GM19239 (cell line): ENCODE measurements at regions not wholly inside any gene's neighbourhood (a gene's known extent, or its start where the extent isn't known, plus 50 kb on each side); places are given as distances from the start of the nearest gene placed in this dataset.
"Not testable (repeated sequence)": the region's sequence is repeated elsewhere in the genome, so short reads cannot be mapped to it uniquely, and the experiment has no call there.

Experiments used
- DNase-seq: peaks from one replicate; pipeline ENCODE4 v3.0.0; 2011; ENCODE audit warnings: low spot score; ENCODE audit not compliant: insufficient read length
- FAIRE-seq: peaks from 2 replicates; lab custom pipeline; 2011; peaks lifted over from hg19 to GRCh38; lab: Jason Lieb, UNC

DNA sequence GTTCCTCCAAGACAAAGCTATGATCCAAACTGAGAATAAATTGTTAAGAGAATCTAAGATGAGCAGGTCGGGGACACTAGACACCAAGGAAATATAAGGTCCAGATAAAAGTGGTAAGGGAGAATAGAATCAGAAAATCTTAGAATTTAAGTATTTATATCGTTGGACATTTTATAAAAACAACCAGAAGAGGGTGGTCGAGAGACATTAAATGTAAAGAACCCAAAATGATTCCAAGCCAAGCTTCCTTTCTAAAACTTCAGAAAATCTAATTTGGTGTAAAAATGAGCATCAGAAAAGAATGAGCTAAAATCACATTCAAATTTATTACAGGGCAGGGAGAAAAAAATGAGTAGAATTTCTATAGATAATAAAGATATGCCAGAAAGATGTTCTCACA, 97.8 kb upstream of the OGFRL1 start:
- no peak for DNase-seq

DNA sequence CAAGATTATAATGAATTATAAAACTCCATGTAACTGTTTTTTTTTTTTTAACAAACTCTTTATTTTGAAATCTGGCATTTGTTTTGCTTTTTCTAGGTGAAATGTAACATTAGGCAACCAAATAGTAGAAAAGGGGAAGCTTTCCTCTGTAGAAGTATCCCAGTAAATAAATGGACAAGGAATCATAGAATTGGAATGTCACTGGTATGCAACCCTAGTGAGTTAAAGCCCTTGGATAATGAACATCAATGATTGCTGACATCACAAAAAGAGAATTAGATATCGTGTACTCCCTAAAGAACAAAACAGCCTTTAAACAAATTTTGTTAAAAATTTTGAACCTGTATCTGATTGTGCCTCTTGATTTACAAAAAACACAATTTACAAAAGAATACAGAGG, 93.9 kb upstream of the OGFRL1 start:
- no peak for FAIRE-seq
- DNase-seq: no peak

More for the DNA sequence above, 97.8 kb upstream of the OGFRL1 start:
- no peak for FAIRE-seq

DNA sequence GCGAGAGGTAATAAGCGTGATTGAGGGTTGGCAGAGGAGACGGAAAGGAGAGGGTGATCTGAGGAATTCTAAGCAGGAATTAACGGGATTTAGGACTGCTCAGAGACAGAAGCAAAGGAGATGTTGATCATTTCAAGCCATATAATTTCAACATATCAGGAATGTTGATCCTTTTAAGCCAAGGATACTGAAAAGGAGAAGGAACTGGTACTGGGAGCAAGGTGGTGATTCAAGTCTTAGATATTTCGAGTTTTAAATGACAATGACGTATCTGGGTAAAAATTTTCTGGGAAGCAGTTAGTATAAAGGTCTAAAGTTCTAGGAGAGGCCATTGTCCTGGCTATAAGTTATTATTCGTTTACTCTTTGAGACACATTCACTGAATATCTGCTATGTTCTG, 91.3 kb upstream of the OGFRL1 start:
- no peak for DNase-seq
- FAIRE-seq: no peak

DNA sequence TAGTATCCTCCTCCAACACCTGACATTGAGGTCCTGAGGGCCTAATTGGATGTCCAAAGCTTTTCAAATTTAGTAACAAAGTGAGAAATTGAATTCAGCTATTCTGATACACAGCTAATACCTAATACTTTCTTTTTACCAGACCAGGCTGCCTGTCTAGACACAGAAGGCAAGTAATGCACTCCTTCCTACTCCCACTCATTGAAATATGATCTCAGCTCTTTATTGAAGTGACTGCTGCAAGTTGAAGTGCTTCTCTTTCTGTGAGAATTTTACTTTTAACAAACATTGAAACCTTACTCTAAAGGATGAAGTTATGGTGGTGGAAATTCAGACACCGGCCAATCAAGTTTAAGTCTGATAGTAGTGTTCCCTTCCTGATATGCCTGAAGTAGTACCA, 90.8 kb upstream of the OGFRL1 start:
- FAIRE-seq (no peak), DNase-seq (no peak)

DNA sequence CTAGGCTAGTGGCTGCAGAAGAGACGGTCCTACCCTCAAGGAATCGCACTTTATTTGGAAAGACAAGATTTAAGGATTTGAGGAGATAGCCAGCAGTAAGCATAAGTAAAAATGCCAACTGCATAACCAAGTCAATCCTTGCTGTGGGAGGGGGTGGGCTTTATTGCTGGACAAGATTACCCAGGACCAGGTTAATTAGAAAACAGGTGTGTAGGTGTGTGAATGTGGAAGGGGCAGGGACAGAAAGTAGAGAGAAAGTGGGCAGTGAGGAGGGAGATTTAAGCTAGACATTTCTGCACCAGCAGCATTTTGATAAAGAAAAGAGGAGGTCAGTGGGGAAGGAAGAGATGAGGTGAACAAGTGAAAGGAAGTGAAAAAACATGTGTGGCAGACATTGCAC, 89.7 kb upstream of the OGFRL1 start:
- FAIRE-seq (no peak), DNase-seq (no peak)

DNA sequence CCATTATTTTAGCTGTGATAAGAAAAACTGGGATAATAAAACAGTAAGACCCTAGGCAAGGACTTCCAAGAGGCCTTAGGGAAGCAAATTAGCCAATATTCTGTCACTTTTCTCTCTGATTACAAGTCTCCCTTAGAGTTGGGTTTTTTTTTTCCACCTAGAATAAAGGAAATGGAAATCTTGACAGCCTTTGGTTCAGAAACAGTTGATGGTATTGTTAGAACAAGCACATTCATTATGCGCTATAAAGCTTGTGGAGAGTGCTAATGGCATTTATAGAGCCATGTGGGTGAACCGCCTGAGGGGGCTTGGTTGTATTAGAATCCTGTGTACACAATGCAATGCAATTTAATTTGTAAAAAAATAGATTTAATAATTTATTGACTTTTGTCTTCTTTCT, 88.9 kb upstream of the OGFRL1 start:
- FAIRE-seq: no peak
- DNase-seq: no peak

DNA sequence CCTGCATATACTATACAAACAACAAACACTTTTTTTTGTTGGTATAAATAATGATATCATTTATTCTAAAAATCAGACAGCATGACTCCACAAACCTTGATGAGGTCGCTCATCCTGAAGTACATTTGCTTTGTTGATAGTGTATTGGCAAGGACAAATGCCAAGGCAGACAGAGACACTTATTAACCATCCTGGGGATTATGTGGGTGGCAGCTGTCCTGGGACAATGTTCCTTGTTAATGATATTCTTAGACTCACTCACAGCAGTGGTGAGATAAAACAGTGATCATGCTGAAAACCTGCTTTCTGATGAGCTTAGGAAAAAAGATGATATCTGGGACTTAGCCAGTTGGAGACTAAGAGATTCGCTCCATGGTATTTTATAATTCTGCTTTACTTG, 85.4 kb upstream of the OGFRL1 start:
- no peak for FAIRE-seq
- no peak for DNase-seq

DNA sequence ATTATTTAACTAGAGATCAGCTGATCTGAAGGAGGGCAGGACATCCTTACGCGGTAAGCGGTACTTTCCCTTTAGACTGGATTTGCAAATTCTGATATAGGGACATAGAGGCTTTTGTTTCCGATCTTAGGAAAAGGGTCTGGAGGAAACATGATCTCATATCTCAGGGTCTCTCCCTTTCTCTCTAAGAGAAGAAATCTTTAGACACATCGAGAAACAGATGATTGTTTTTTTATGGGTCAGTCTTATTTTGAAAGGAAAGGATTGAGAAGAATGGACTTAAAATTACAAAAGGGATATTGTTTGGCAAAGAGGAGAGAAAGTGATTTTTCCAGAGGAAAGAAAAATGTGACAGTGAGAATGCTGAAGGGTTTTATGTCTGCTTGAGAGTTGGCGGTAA, 83.9 kb upstream of the OGFRL1 start:
- DNase-seq (no peak), FAIRE-seq (no peak)

DNA sequence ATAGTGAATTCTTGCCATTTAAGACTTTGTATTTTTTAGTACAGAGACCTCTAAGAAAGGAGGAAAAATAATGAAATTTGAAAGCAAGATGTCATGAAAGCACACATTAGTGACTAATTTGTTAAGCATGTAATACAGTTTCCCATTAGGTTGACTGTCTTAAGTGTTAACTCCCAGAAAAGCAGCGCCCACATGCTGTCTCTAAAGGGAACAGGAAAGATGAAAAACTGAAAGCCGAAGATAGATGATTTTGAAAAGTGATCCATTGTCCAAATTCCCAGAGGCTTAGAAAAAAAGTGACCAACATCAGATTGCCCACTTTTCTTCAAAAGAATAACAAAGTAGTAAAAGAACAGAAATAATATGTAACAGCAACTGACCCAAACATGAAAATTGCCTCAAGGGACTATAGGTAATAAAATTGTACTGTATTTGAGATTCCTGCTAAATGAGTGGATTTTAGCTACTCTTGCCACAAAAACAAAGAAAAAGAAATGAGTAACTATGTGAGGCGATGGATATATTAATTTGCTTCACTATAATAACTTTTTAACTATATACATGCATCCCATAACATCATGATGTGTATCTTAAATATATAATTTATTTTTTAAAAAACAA, 83.2 kb upstream of the OGFRL1 start:
- DNase-seq: no peak

DNA sequence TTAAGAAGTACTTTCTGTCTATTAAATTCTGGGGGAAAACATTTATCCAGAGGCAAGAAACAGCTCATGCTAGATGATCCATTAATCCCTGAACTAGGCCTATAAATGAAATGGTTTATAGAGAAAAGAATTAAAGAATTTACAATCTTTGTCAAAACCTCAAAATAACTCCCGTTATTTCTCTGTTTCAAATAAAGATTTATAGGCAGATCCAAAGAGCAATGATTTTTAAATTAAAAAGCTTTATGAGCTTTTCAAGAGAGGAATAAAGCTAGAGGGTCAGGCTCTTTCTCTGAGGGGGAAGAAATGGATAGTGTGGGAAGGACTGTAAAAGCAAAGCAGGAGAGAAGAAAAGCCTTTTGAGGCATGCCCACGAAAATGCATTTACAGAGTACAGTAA, 82.5 kb upstream of the OGFRL1 start:
- no peak for FAIRE-seq
- no peak for DNase-seq

More for the DNA sequence above, 83.2 kb upstream of the OGFRL1 start:
- no peak for FAIRE-seq

DNA sequence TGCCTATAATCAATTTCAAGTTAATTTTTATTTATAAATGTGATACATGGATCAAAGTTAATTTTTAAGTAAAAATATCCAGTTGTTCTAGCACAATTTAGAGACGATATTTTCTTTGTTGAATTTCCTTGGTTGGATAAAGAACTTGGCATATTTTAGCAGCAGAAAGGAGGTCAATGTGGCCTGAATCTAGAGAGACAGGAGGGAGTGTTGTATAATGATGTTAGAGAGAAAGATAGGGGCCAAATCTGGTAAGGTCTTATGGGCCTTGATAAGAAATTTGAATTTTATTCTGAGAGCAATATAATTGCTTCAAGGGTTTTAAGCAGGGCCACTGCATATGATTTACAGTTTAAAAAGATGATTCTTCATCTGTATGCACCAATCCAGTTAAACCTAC, 79.4 kb upstream of the OGFRL1 start:
- FAIRE-seq (no peak), DNase-seq (no peak)

DNA sequence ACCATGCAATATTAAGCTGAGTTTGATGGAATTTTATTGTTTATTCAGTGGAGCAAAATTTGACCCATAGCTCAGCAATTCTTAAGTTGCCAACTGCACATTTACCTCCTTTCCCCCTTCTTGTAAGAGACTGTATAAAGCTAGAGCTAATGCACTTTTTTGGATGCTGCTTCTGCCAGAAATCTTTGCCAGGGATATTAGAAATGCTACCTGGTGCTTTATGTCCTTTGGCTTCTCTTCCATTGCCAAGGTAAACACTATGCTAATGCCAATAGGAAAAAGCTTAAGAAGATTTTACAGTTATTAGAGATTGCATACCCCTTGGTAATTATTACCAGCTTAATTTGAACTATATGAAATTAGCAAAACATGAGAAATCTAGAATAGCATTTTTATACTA, 79.0 kb upstream of the OGFRL1 start:
- no peak for FAIRE-seq
- no peak for DNase-seq

DNA sequence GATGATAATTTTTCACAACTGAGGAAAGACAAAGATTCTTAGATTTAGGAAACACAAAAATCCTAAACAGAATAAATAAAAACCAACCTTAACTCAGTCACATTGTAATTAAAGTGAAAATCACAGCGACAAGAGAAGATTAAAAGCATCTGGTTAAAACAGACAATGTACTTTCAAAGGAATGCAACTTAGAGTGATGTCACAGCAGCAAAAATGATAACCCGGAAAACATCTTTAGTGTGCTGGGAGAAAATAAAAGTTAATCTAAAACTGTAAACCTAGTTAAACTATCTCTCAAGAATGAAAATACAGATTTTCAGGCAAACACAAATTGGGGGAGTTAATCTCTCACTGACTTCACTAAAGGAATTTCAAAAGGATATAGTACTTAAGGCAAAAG, 76.8 kb upstream of the OGFRL1 start:
- no peak for DNase-seq
- no peak for FAIRE-seq

DNA sequence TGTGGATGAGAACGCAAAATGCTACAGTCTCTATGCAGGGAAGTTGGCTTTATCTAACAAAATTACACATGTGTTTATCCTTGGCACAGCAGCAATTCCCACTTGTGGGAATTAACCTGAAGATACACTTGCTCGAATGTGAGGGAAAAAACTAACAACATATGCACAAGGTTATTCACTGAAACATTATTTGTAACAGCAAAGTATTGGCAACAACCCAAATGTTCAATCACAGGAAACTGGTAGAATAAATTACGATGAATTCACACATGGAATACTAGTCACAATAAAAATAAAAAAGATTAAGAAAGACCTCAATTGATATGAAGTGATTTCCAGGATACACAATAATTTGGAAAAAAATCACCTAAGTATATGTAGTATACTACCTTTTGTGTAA, 68.1 kb upstream of the OGFRL1 start:
- no peak for DNase-seq
- FAIRE-seq: no peak

DNA sequence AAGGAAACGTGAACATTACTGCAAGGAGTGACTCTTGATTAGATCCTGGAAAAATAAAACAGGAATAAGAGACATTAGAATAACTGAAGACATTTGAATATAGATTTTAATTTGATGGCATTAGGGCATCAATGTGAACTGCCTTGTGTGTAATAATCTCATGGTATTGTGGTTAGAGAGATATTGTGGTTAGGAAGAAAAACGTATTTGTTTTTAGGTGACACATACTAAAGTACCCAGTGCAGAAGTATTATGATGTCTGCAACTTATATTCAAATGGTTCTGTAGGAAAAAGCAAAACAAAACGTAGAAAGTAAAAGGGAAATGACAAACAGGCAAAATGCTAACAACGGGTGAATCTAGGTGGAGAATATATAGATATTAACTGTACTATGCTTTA, 65.9 kb upstream of the OGFRL1 start:
- DNase-seq (no peak), FAIRE-seq (no peak)

DNA sequence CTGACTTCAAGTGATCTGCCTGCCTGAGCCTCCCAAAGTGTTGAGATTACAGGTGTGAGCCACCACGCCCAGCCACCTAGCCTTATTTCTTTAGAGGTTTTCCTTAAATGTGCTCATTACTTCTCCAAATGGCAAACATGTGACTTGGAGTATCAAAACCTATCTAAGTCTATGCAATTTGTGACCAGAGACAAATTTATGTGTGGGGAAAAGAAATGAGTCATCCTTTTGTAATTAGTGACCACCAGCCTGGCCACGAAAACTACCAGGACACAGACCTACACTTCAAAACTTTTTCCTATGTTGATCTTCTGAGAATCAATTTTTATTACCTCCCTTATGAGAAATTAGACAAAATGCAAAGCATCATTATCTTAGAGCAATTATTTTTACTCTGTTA, 64.6 kb upstream of the OGFRL1 start:
- FAIRE-seq: no peak
- DNase-seq: no peak

DNA sequence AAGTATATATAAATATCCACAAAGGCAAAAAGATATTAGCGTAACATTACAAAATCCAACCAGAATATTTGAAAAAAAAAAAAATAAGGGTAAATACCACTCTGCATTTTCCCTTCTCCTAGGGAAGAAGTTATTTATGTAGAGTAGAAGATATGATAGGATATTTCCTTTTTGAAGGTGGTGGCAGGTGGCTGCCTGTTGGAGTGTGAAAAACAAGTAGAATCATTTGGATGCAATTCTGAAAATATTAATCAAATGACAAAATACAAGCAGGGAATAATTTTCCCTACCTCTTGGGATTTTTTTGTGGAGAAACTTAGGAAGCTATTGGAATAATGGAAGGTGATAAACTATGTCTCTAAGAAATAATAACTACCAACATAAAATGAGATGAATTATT, 62.5 kb upstream of the OGFRL1 start:
- DNase-seq: no peak
- FAIRE-seq: no peak

DNA sequence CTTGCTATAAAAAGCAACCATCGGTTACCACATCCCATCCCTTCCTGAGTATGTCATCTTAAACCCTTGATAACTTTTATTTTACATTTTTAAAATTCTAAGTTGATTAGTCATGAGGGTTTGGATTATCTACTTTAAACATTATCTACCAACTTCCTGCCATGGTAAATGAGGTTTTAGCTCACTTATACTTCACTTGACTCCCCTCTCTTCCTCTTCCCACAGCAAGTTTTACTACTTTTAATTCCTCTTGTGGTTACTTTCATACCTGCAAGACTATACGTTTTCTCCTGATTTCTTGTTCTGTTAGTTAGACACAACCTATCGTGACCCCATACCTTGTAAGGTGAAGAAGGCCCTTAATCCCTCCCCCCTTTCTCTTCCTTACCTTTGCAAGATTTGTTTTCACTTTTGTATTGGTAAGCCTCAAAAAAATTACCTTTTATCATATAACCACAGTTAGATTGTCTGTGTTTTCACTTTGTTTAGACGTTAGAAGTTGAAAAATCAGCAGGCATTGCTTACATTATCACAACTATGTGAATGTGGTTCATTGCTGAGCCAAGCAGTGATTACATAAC, 60.1 kb upstream of the OGFRL1 start:
- FAIRE-seq (no peak), DNase-seq (no peak)

DNA sequence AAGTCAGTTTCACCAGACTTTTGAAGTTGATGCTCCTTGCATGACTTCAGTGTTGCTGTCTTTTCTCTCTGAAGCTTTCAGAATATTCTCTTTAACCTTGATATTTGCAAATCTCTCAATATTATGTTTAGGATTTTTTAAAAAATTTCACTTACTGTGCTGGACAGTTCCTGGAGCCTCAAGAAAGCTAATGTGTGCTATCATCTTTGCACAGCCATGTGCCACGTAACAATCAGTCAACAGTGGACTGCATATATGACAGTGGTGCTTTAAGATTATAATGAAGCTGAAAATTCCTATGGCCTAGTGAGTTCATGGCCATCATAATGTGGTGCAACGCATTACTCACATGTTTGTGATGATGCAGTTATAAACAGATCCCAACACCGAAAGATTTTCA, 59.1 kb upstream of the OGFRL1 start:
- no peak for FAIRE-seq
- DNase-seq: no peak

DNA sequence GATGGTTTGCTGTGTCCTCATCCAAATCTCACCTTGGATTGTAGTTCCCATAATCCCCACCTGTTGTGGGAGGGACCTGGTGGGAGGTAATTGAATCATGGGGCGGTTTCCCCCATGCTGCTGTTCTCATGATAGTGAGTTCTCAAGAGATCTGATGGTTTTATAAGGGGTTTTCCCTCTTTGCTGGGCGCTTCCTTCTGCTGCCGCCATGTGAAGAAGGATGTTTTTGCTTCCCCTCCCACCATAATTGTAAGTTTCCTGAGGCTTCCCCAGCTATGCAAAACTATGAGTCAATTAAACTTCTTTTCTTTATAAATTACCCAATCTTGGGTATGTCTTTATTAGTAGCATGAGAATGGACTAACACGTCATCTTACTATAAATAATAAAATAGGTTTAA, 55.7 kb upstream of the OGFRL1 start:
- not testable (repeated sequence) for FAIRE-seq, DNase-seq

DNA sequence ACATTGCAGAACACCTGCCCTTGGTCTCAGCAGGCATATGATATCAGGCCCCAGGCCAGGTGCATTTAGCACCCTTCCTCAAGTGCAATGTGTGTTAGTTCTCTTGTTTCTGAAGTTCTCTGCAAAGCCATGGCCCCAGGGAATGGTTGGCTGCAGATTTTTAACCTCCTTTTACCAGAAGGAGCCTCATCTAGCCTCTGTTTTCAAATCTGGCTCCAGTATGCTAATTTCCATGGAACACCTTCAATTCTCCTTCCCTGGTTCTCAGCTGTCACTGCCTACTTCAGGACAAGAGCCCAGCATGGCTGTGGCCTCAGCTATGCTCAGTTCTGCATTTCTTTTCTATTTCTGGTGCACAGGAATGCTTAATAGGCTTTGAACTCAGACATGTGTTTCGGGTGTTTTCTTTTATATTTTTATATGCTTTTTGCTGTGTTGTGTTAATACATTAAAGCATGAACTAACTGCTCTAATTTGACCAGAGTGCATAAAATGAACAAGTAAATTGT, 51.6 kb upstream of the OGFRL1 start:
- DNase-seq (no peak), FAIRE-seq (no peak)

DNA sequence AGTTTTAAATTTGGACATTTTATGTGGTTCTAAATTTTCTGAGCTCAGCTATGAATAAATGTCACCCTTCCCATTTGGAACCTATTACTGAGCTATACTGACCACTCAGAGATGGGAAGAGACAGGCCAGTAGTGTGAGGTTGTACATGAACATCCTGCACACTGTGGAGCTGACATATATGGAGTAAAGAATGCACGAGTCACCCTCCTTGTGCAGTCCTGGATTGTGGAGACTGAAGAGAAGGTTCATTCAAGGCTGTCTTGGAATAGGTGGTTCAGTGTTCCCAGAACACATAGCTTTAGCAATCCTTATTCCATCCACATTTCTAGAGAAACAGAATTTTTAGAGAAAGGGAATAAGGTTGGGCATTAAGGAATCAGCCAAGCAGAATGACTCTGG, 50.3 kb upstream of the OGFRL1 start:
- FAIRE-seq (no peak), DNase-seq (no peak)
